Kidney (tissue), 13 donors: ENCODE measurements at regions not wholly inside any gene's neighbourhood (a gene's known extent, or its start where the extent isn't known, plus 50 kb on each side); places are given as distances from the start of the nearest gene placed in this dataset.

Experiments
- DNase-seq, 5 donors: peaks; one replicate each; pipeline ENCODE4 v3.0.0-alpha.2; 2013 to 2020
- FAIRE-seq: peaks from 2 replicates; lab custom pipeline; 2012; peaks lifted over from hg19 to GRCh38; lab: Jason Lieb, UNC
- H3K27ac ChIP-seq, 2 donors: one replicate each; pipeline ENCODE4 v1.7.0; 2013; ENCODE audit warnings: low read depth in 2 of 2, low read length in 2 of 2, inconsistent platforms in 1 of 2
- H3K27me3 ChIP-seq: one replicate; pipeline ENCODE4 v1.7.1; 2013; ENCODE audit warnings: low read length, inconsistent platforms; ENCODE audit not compliant: control insufficient read depth, insufficient read depth
- H3K36me3 ChIP-seq, 3 donors: one replicate each; pipeline versions ENCODE4 v1.7.0 to v1.7.1; 2013; ENCODE audit warnings: low read length in 3 of 3, control low read depth in 1 of 3, inconsistent platforms in 1 of 3; ENCODE audit not compliant: insufficient read depth in 3 of 3, control insufficient read depth in 2 of 3
- H3K4me1 ChIP-seq, 3 donors: one replicate each; pipeline versions ENCODE4 v1.7.0 to v1.7.1; 2013; ENCODE audit warnings: low read length in 3 of 3, inconsistent platforms in 1 of 3, low read depth in 1 of 3; ENCODE audit not compliant: control insufficient read depth in 2 of 3, insufficient read depth in 2 of 3
- H3K4me3 ChIP-seq, 3 donors: one replicate each; pipeline versions ENCODE4 v1.7.0 to v1.8.1; 2013; ENCODE audit warnings: low read length in 3 of 3, control low read depth in 1 of 3, inconsistent platforms in 1 of 3
- H3K9ac ChIP-seq, 3 donors: one replicate each; pipeline versions ENCODE4 v1.7.0 to v1.7.1; 2013; ENCODE audit warnings: low read length in 3 of 3, control low read depth in 1 of 3, inconsistent platforms in 1 of 3
- H3K9me3 ChIP-seq, 3 donors: one replicate each; pipeline versions ENCODE4 v1.7.0 to v1.7.1; 2013; ENCODE audit warnings: low read length in 3 of 3, control low read depth in 1 of 3, inconsistent platforms in 1 of 3; ENCODE audit not compliant: control insufficient read depth in 2 of 3, insufficient read depth in 1 of 3
- CTCF ChIP-seq: IDR thresholded peaks from 3 replicates; pipeline ENCODE4 v1.5.1; 2012; ENCODE audit warnings: mild to moderate bottlenecking, moderate library complexity, borderline replicate concordance; ENCODE audit not compliant: insufficient read depth; ENCODE audit errors: extremely low read depth
- intact Hi-C: fragments of 100-400 bp; cut with DNase I; formaldehyde crosslinking; loops from one replicate; pipeline ENCODE4 v1.11.1; 2022
- donor health status: control.
- donor health status: control.
- donor health status: control.
- donor health status: control.
- donor health status: control.
- donor health status: DM: yes; HTN: yes; CAD: no.
- donor health status: Normal renal cell carcinoma (clear cell type).

DNA sequence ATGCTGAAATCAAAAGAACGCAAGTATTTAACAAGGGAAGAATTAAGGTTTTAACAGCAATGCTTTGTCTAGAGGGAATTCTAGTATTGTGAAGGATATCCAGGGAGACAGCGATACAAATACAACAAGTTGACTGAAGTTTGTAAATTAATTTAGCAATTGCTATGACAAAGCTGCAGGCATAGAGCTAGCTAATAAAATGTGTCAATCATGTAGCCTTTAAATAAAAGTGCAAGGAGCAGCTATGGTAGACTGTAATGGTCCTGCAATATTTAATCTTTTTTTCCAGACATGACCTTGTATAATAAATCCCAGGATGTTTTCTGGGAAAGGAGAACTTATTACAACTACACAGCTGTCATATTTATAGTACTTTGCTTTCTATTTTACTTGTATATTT lies 779.3 kb downstream of the SLITRK5 start:
- Histone ChIP-seq H3K27ac (no peak overlapping the region), H3K36me3 (no peaks in the 10 kb centered on the region), H3K9ac (no peak overlapping the region), H3K4me1 (no peaks in the 10 kb centered on the region), H3K27me3 (no peaks in the 10 kb centered on the region), H3K9me3 (no peaks in the 10 kb centered on the region), H3K4me3 (no peak overlapping the region)
- FAIRE-seq (no peak), DNase-seq (no peak)
- intact Hi-C loops = no loop called here
- no peak for TF ChIP-seq CTCF

DNA sequence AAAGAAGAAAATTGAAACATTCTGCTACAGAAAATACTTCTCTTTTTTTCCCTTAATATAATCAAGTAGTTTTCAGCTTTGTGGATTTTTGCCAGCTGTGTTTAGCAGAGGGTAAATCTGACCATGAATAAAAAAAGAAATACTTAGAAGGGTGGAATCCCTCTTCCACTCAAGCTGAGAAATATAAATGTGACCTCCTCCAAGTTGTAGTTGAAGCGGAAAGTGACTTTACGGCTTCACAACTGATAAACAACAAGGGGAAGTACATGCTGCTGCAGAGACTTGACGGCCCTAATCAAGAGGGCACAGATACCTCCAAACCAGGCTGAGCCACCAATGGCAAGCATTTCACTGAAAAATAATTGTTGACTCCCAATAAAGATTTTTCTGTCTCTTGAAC lies 785.0 kb downstream of the SLITRK5 start:
- H3K27ac ChIP-seq = no peak overlapping the region
- DNase-seq (peak in 2 of 5 donors; percentile 15 to 42), FAIRE-seq (no peak)
- H3K4me3 ChIP-seq = no peak overlapping the region
- no peaks in the 10 kb centered on the region for H3K4me1 ChIP-seq
- no peaks in the 10 kb centered on the region for H3K36me3 ChIP-seq
- H3K9me3 ChIP-seq = no peaks in the 10 kb centered on the region
- H3K27me3 ChIP-seq = no peaks in the 10 kb centered on the region
- intact Hi-C loops = no loop called here
- no peak overlapping the region for H3K9ac ChIP-seq
- no peak for TF ChIP-seq CTCF

DNA sequence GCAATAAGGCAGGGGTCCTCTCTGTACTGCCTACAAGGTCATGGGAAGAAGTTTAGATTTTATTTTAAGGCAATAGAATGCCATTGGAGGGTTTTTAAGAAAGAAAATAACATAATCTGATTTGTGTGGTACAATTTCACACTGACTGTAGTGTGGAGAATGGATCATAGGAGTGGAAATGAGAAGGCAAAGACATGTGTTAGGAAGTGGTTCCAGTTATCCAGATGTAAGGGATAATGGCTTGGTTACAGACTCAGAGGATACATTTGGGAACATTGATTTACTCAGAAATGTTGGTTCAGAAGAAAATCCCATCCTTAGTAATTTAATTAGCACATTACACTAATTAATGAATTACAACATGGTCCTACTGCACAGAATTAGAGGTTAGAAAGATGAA lies 788.2 kb downstream of the SLITRK5 start:
- Histone ChIP-seq H3K9me3 (no peaks in the 10 kb centered on the region), H3K4me1 (no peaks in the 10 kb centered on the region), H3K27me3 (no peaks in the 10 kb centered on the region), H3K36me3 (no peaks in the 10 kb centered on the region), H3K4me3 (no peak overlapping the region), H3K27ac (no peak overlapping the region), H3K9ac (no peak overlapping the region)
- TF ChIP-seq CTCF = no peak
- DNase-seq = no peak
- no peak for FAIRE-seq
- intact Hi-C loops = no loop called here
